RWPE2 (cell line): ENCODE measurements at regions not wholly inside any gene's neighbourhood (a gene's known extent, or its start where the extent isn't known, plus 50 kb on each side); places are given as distances from the start of the nearest gene placed in this dataset.

Experiments
- ATAC-seq: fragments of 200-7000 bp; cut with Tn5 transposase; 3 replicates; pipeline ENCODE4 v1.9.1; 2021; ENCODE audit warnings: low read depth
- DNase-seq: peaks from one replicate; pipeline ENCODE4 v3.0.0-alpha.2; 2020; ENCODE audit warnings: low spot score
- H3K27ac ChIP-seq: fragments of 450-650 bp; 2 replicates; pipeline ENCODE4 v1.5.1; 2017; ENCODE audit warnings: mild to moderate bottlenecking; ENCODE audit not compliant: poor library complexity, severe bottlenecking
- H3K27me3 ChIP-seq: fragments of 250-450 bp; sonication (Bioruptor Pico); 2 replicates; pipeline ENCODE4 v1.5.1; 2021; ENCODE audit warnings: mild to moderate bottlenecking, moderate library complexity; ENCODE audit not compliant: insufficient read depth, poor library complexity, severe bottlenecking
- H3K36me3 ChIP-seq: fragments of 250-450 bp; sonication (Bioruptor Pico); 2 replicates; pipeline ENCODE4 v1.5.1; 2020; ENCODE audit warnings: low read depth, mild to moderate bottlenecking, moderate library complexity
- H3K4me1 ChIP-seq: fragments of 250-450 bp; sonication (Bioruptor Pico); 2 replicates; pipeline ENCODE4 v1.5.1; 2021; ENCODE audit warnings: mild to moderate bottlenecking, moderate library complexity; ENCODE audit not compliant: insufficient read depth, poor library complexity, severe bottlenecking
- H3K4me3 ChIP-seq: fragments of 250-450 bp; sonication (Bioruptor Pico); 2 replicates; pipeline ENCODE4 v1.5.1; 2021; ENCODE audit warnings: mild to moderate bottlenecking, moderate library complexity; ENCODE audit not compliant: severe bottlenecking
- H3K9me3 ChIP-seq: fragments of 250-450 bp; sonication (Bioruptor Pico); 2 replicates; pipeline ENCODE4 v1.5.1; 2021; ENCODE audit warnings: mild to moderate bottlenecking, moderate library complexity; ENCODE audit not compliant: severe bottlenecking
- CTCF ChIP-seq: fragments of 450-650 bp; IDR thresholded peaks from one replicate; pipeline ENCODE4 v1.5.1; 2017; ENCODE audit warnings: mild to moderate bottlenecking, moderate library complexity; ENCODE audit not compliant: poor library complexity, severe bottlenecking

GRCh38 chr5:172505403-172505759, 51.1 kb upstream of the SH3PXD2B start:
- peak; percentile 23 for DNase-seq
- no peaks in the 10 kb centered on the region for H3K4me1 ChIP-seq
- no peak overlapping the region for H3K4me3 ChIP-seq
- no peak overlapping the region for H3K27ac ChIP-seq
- H3K9me3 ChIP-seq = no peaks in the 10 kb centered on the region
- ATAC-seq = no peak
- H3K36me3 ChIP-seq = no peaks in the 10 kb centered on the region
- no peaks in the 10 kb centered on the region for H3K27me3 ChIP-seq
- no peak for TF ChIP-seq CTCF

GRCh38 chr5:172504701-172505402, 50.5 kb upstream of the SH3PXD2B start:
- TF ChIP-seq CTCF = no peak
- Histone ChIP-seq H3K27me3 (no peaks in the 10 kb centered on the region), H3K36me3 (no peaks in the 10 kb centered on the region), H3K9me3 (no peaks in the 10 kb centered on the region), H3K27ac (no peak overlapping the region), H3K4me1 (no peaks in the 10 kb centered on the region), H3K4me3 (no peak overlapping the region)
- ATAC-seq = no peak
- DNase-seq = peak; percentile 37

- no peaks in the 10 kb centered on the region for H3K36me3 ChIP-seq
- no peak overlapping the region for H3K4me3 ChIP-seq
- H3K27me3 ChIP-seq = no peaks in the 10 kb centered on the region
- no peak overlapping the region for H3K27ac ChIP-seq
- H3K4me1 ChIP-seq = no peaks in the 10 kb centered on the region
- TF ChIP-seq CTCF = no peak
- ATAC-seq = peak; percentile 29; the same call in 1 of the 3 replicates
- no peaks in the 10 kb centered on the region for H3K9me3 ChIP-seq
- DNase-seq = peak; percentile 47
These were observed 49.8 kb upstream of the SH3PXD2B start for GRCh38 chr5:172503925-172504700.
